ENCODE measurements at regions not wholly inside any gene's neighbourhood (a gene's known extent, or its start where the extent isn't known, plus 50 kb on each side); places are given as distances from the start of the nearest gene placed in this dataset.
"Not testable (repeated sequence)": the region's sequence is repeated elsewhere in the genome, so short reads cannot be mapped to it uniquely, and the experiment has no call there.

- TF ChIP-seq POLR2A (IDR thresholded peaks at IDR 0.05; ENCODE audit: low read depth, low read length), result no peak
- TF ChIP-seq POLR2AphosphoS5 (IDR thresholded peaks at IDR 0.05; ENCODE audit: low read depth, low read length), result no peak
- no peak for TF ChIP-seq TAF1 (IDR thresholded peaks at IDR 0.05; ENCODE audit: borderline replicate concordance, low read depth, low read length)
- FAIRE-seq, result no peak
- no peak for DNase-seq (ENCODE audit: insufficient read length)
Observed at GRCh38 chr4:188942606-188943005, 803.4 kb downstream of the TRIML1 start.

- DNase-seq (ENCODE audit: insufficient read length), result no peak
- TF ChIP-seq TAF1 (IDR thresholded peaks at IDR 0.05; ENCODE audit: borderline replicate concordance, low read depth, low read length), result no peak
- no peak for TF ChIP-seq POLR2AphosphoS5 (IDR thresholded peaks at IDR 0.05; ENCODE audit: low read depth, low read length)
- TF ChIP-seq POLR2A (IDR thresholded peaks at IDR 0.05; ENCODE audit: low read depth, low read length), result no peak
- FAIRE-seq, result no peak
Observed at GRCh38 chr4:188949596-188949995, 810.4 kb downstream of the TRIML1 start.

- no peak for FAIRE-seq
- TF ChIP-seq TAF1 (IDR thresholded peaks at IDR 0.05; ENCODE audit: borderline replicate concordance, low read depth, low read length) (no peak), POLR2AphosphoS5 (IDR thresholded peaks at IDR 0.05; ENCODE audit: low read depth, low read length) (no peak), POLR2A (IDR thresholded peaks at IDR 0.05; ENCODE audit: low read depth, low read length) (no peak)
- DNase-seq (ENCODE audit: insufficient read length), result no peak
Observed at GRCh38 chr4:188955066-188955465, 815.8 kb downstream of the TRIML1 start.

GRCh38 chr4:188956566-188956965 lies 817.3 kb downstream of the TRIML1 start:
- DNase-seq (ENCODE audit: insufficient read length), result no peak
- TF ChIP-seq POLR2A (IDR thresholded peaks at IDR 0.05; ENCODE audit: low read depth, low read length) (no peak), POLR2AphosphoS5 (IDR thresholded peaks at IDR 0.05; ENCODE audit: low read depth, low read length) (no peak), TAF1 (IDR thresholded peaks at IDR 0.05; ENCODE audit: borderline replicate concordance, low read depth, low read length) (no peak)
- FAIRE-seq, result no peak

- no peak for TF ChIP-seq TAF1 (IDR thresholded peaks at IDR 0.05; ENCODE audit: borderline replicate concordance, low read depth, low read length)
- TF ChIP-seq POLR2A (IDR thresholded peaks at IDR 0.05; ENCODE audit: low read depth, low read length), result no peak
- no peak for TF ChIP-seq POLR2AphosphoS5 (IDR thresholded peaks at IDR 0.05; ENCODE audit: low read depth, low read length)
- DNase-seq (ENCODE audit: insufficient read length) (no peak), FAIRE-seq (no peak)
Observed at GRCh38 chr4:188958346-188958745, 819.1 kb downstream of the TRIML1 start.

GRCh38 chr4:188959424-188959823 lies 820.2 kb downstream of the TRIML1 start:
- no peak for TF ChIP-seq POLR2A (IDR thresholded peaks at IDR 0.05; ENCODE audit: low read depth, low read length)
- no peak for TF ChIP-seq TAF1 (IDR thresholded peaks at IDR 0.05; ENCODE audit: borderline replicate concordance, low read depth, low read length)
- no peak for TF ChIP-seq POLR2AphosphoS5 (IDR thresholded peaks at IDR 0.05; ENCODE audit: low read depth, low read length)
- DNase-seq (ENCODE audit: insufficient read length), result no peak
- no peak for FAIRE-seq

GRCh38 chr4:188960411-188961093 lies 821.3 kb downstream of the TRIML1 start:
- TF ChIP-seq POLR2A (IDR thresholded peaks at IDR 0.05; ENCODE audit: low read depth, low read length) (no peak), POLR2AphosphoS5 (IDR thresholded peaks at IDR 0.05; ENCODE audit: low read depth, low read length) (no peak), TAF1 (IDR thresholded peaks at IDR 0.05; ENCODE audit: borderline replicate concordance, low read depth, low read length) (no peak)
- DNase-seq (ENCODE audit: insufficient read length), result no peak
- FAIRE-seq, result no peak

- FAIRE-seq, result no peak
Observed at GRCh38 chr4:188971125-188971524, 831.9 kb downstream of the TRIML1 start.

GRCh38 chr4:188975271-188975670 lies 836.0 kb downstream of the TRIML1 start:
- TF ChIP-seq POLR2A (IDR thresholded peaks at IDR 0.05; ENCODE audit: low read depth, low read length), result no peak
- no peak for TF ChIP-seq POLR2AphosphoS5 (IDR thresholded peaks at IDR 0.05; ENCODE audit: low read depth, low read length)
- TF ChIP-seq TAF1 (IDR thresholded peaks at IDR 0.05; ENCODE audit: borderline replicate concordance, low read depth, low read length), result no peak
- FAIRE-seq (no peak), DNase-seq (ENCODE audit: insufficient read length) (no peak)

More at GRCh38 chr4:188971125-188971524, 831.9 kb downstream of the TRIML1 start:
- no peak for TF ChIP-seq POLR2A (IDR thresholded peaks at IDR 0.05; ENCODE audit: low read depth, low read length)
- TF ChIP-seq TAF1 (IDR thresholded peaks at IDR 0.05; ENCODE audit: borderline replicate concordance, low read depth, low read length), result no peak
- TF ChIP-seq POLR2AphosphoS5 (IDR thresholded peaks at IDR 0.05; ENCODE audit: low read depth, low read length), result no peak
- no peak for DNase-seq (ENCODE audit: insufficient read length)

GRCh38 chr4:188976644-188977115 lies 837.4 kb downstream of the TRIML1 start:
- no peak for DNase-seq (ENCODE audit: insufficient read length)
- FAIRE-seq, result no peak
- TF ChIP-seq POLR2AphosphoS5 (IDR thresholded peaks at IDR 0.05; ENCODE audit: low read depth, low read length) (no peak), TAF1 (IDR thresholded peaks at IDR 0.05; ENCODE audit: borderline replicate concordance, low read depth, low read length) (no peak), POLR2A (IDR thresholded peaks at IDR 0.05; ENCODE audit: low read depth, low read length) (no peak)

GRCh38 chr4:188977232-188977631 lies 838.0 kb downstream of the TRIML1 start:
- DNase-seq (ENCODE audit: insufficient read length); FAIRE-seq: not testable (repeated sequence)

- no peak for FAIRE-seq
- no peak for TF ChIP-seq POLR2A (IDR thresholded peaks at IDR 0.05; ENCODE audit: low read depth, low read length)
- no peak for TF ChIP-seq POLR2AphosphoS5 (IDR thresholded peaks at IDR 0.05; ENCODE audit: low read depth, low read length)
- TF ChIP-seq TAF1 (IDR thresholded peaks at IDR 0.05; ENCODE audit: borderline replicate concordance, low read depth, low read length), result no peak
- no peak for DNase-seq (ENCODE audit: insufficient read length)
Observed at GRCh38 chr4:188984518-188984917, 845.3 kb downstream of the TRIML1 start.

Measured in GM12892 (cell line).